Panc1 (cell line): ENCODE measurements at regions not wholly inside any gene's neighbourhood (a gene's known extent, or its start where the extent isn't known, plus 50 kb on each side); places are given as distances from the start of the nearest gene placed in this dataset.

Source experiments
- CTCF ChIP-seq: fragments of 450-650 bp; IDR thresholded peaks from 2 replicates; pipeline ENCODE4 v1.5.1; 2017; ENCODE audit warnings: mild to moderate bottlenecking
- POLR2AphosphoS5 ChIP-seq: IDR thresholded peaks from 2 replicates; pipeline ENCODE4 v1.6.1; 2012; ENCODE audit warnings: mild to moderate bottlenecking, low read depth, low read length, moderate library complexity
- TCF7L2 ChIP-seq: IDR thresholded peaks from 2 replicates; pipeline ENCODE4 v1.6.1; 2011; ENCODE audit warnings: mild to moderate bottlenecking, low read depth, low read length, inconsistent platforms

- TF ChIP-seq CTCF (no peak), TCF7L2 (no peak), POLR2AphosphoS5 (no peak)
Observed at GRCh38 chr1:194833111-194833510, 1646.7 kb upstream of the B3GALT2 start.
